ENCODE measurements at regions not wholly inside any gene's neighbourhood (a gene's known extent, or its start where the extent isn't known, plus 50 kb on each side); places are given as distances from the start of the nearest gene placed in this dataset.

- TF ChIP-seq CTCF (IDR thresholded peaks at IDR 0.05; ENCODE audit: low read depth, low read length): no peak
- H3K9me3 ChIP-seq: no peaks in the 10 kb centered on the region
- DNase-seq: peak; percentile 38
These were observed 434.5 kb downstream of the HDGFL1 start for GRCh38 chr6:23003671-23004467.

DNA sequence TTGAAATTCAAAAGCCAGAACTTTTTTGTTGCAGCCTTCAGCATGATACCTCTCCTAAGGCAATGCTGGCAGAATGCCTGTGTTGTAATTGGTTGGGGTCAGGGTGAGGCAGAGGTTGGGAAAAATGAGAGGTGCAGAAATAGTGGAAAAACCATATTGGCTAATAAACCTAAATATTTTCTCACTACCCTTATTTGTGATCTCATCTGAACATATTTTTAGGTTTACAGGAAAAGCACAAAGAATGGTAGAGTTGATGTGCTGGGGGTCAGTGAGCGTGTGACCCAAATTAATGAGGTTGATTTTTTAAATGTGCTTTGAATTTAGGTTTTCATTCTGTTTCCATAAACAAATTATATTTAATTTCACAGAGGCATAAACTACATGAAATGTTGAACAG, 437.3 kb downstream of the HDGFL1 start:
- no peak for TF ChIP-seq CTCF (IDR thresholded peaks at IDR 0.05; ENCODE audit: low read depth, low read length)
- Histone ChIP-seq H3K4me3 (ENCODE audit: low read depth, low read length) (no peak overlapping the region), H3K9me3 (no peaks in the 10 kb centered on the region), H3K27me3 (no peaks in the 10 kb centered on the region), H3K36me3 (no peaks in the 10 kb centered on the region), H3K4me1 (peaks cover 4% of the 10 kb centered on the region; the same call in 1 of the 2 replicates)
- DNase-seq: no peak

More at GRCh38 chr6:23003671-23004467, 434.5 kb downstream of the HDGFL1 start:
- no peaks in the 10 kb centered on the region for H3K36me3 ChIP-seq
- peaks cover 4% of the 10 kb centered on the region; the same call in 1 of the 2 replicates for H3K4me1 ChIP-seq
- H3K4me3 ChIP-seq (ENCODE audit: low read depth, low read length): peak overlapping the region; percentile 48
- no peaks in the 10 kb centered on the region for H3K27me3 ChIP-seq

DNA sequence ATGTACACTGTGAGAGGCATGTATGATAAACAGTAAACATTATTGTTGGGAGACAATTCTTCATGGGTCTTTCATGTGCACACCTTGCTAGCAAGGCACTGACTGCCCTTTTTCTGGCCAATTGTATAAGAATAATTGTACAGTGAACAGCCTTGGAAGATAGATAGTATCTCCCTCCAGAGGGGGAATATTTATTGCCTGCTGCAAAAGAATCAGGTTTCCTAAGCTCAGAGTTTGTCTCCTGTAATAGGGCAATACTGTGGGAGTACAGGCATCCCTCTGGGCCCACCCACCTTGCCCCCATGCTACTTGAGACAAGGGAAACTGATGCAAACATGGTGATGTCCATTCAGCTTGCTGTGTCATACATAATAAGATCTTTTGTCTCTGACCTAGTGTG, 442.2 kb downstream of the HDGFL1 start:
- Histone ChIP-seq H3K27me3 (no peaks in the 10 kb centered on the region), H3K4me3 (ENCODE audit: low read depth, low read length) (no peak overlapping the region), H3K36me3 (no peaks in the 10 kb centered on the region), H3K4me1 (no peaks in the 10 kb centered on the region), H3K9me3 (no peaks in the 10 kb centered on the region)
- DNase-seq: no peak
- TF ChIP-seq CTCF (IDR thresholded peaks at IDR 0.05; ENCODE audit: low read depth, low read length): no peak

- H3K4me1 ChIP-seq: no peaks in the 10 kb centered on the region
- no peaks in the 10 kb centered on the region for H3K9me3 ChIP-seq
- H3K4me3 ChIP-seq (ENCODE audit: low read depth, low read length): no peak overlapping the region
- no peak for DNase-seq
- no peak for TF ChIP-seq CTCF (IDR thresholded peaks at IDR 0.05; ENCODE audit: low read depth, low read length)
- H3K36me3 ChIP-seq: no peaks in the 10 kb centered on the region
- no peaks in the 10 kb centered on the region for H3K27me3 ChIP-seq
These were observed 444.4 kb downstream of the HDGFL1 start for GRCh38 chr6:23013776-23014175.

- no peak for DNase-seq
- Histone ChIP-seq H3K36me3 (no peaks in the 10 kb centered on the region), H3K27me3 (no peaks in the 10 kb centered on the region), H3K4me1 (no peaks in the 10 kb centered on the region), H3K4me3 (ENCODE audit: low read depth, low read length) (no peak overlapping the region), H3K9me3 (no peaks in the 10 kb centered on the region)
- no peak for TF ChIP-seq CTCF (IDR thresholded peaks at IDR 0.05; ENCODE audit: low read depth, low read length)
These were observed 447.3 kb downstream of the HDGFL1 start for GRCh38 chr6:23016696-23017095.

DNA sequence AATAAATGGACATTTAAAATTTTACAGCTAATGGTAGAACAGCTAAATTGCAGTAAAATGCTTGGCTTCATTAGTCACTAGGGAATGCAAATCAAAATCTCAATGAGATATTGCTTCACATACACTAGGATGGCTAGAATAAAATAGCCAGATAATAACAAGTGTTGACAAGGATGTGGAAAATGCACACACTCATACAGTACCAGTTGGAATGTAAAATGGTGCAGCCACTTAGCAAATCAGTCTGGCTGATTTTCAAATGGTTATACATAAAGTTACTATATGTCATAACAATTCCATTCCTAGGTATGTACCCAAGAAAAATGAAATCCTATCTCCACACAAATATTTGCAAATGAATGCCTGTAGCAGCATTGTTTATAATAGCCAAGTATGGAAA, 452.1 kb downstream of the HDGFL1 start:
- Histone ChIP-seq H3K9me3 (no peaks in the 10 kb centered on the region), H3K4me1 (no peaks in the 10 kb centered on the region), H3K27me3 (no peaks in the 10 kb centered on the region), H3K36me3 (no peaks in the 10 kb centered on the region), H3K4me3 (ENCODE audit: low read depth, low read length) (no peak overlapping the region)
- DNase-seq: no peak
- TF ChIP-seq CTCF (IDR thresholded peaks at IDR 0.05; ENCODE audit: low read depth, low read length): no peak
